ENCODE measurements at regions not wholly inside any gene's neighbourhood (a gene's known extent, or its start where the extent isn't known, plus 50 kb on each side); places are given as distances from the start of the nearest gene placed in this dataset.

GRCh38 chr4:141427726-141428296, 207.1 kb downstream of the ZNF330 start:
- Histone ChIP-seq H3K27ac (ENCODE audit: low read depth, low read length, poor library complexity, severe bottlenecking) (no peak overlapping the region), H3K36me3 (ENCODE audit: insufficient read depth, low read length, poor library complexity, severe bottlenecking) (no peaks in the 10 kb centered on the region), H3K4me1 (ENCODE audit: insufficient read depth, low read length, poor library complexity, severe bottlenecking) (no peaks in the 10 kb centered on the region), H3K9me3 (ENCODE audit: low read depth, low read length, poor library complexity, severe bottlenecking) (no peaks in the 10 kb centered on the region), H3K4me3 (ENCODE audit: low read depth, low read length, poor library complexity, severe bottlenecking) (no peak overlapping the region), H3K27me3 (replicated peaks; ENCODE audit: insufficient read depth, low read depth, low read length, poor library complexity) (no peaks in the 10 kb centered on the region)
- POLR2A ChIA-PET (ENCODE audit: low non-redundant PET): no interaction called here
- DNase-seq (ENCODE audit: low spot score): no peak
- no TSS peak for BruUV-seq (replicated peaks)
- TF ChIP-seq EZH2 (IDR thresholded peaks at IDR 0.05; ENCODE audit: borderline replicate concordance, low read depth, low read length, poor library complexity, severe bottlenecking): no peak
- no peak for TF ChIP-seq CTCF (conservative IDR thresholded peaks at IDR 0.05; ENCODE audit: low read depth, low read length)
- intact Hi-C loops (cut with micrococcal nuclease; ENCODE audit: unreplicated experiment): no loop called here
- CTCF ChIA-PET: no interaction called here

GRCh38 chr4:141429933-141430332, 206.4 kb upstream of the IL15 start:
- no TSS peak for BruUV-seq (replicated peaks)
- POLR2A ChIA-PET (ENCODE audit: low non-redundant PET): interaction anchor here (1.0 kb wide), 1 partner anchor 1759 kb away, joined by 7 read pairs; no protein-coding TSS in a partner anchor
- TF ChIP-seq EZH2 (IDR thresholded peaks at IDR 0.05; ENCODE audit: borderline replicate concordance, low read depth, low read length, poor library complexity, severe bottlenecking) (no peak), CTCF (conservative IDR thresholded peaks at IDR 0.05; ENCODE audit: low read depth, low read length) (no peak)
- no peaks in the 10 kb centered on the region for H3K9me3 ChIP-seq (ENCODE audit: low read depth, low read length, poor library complexity, severe bottlenecking)
- no peak for DNase-seq (ENCODE audit: low spot score)
- H3K4me3 ChIP-seq (ENCODE audit: low read depth, low read length, poor library complexity, severe bottlenecking): no peak overlapping the region
- CTCF ChIA-PET: no interaction called here
- no peak overlapping the region for H3K27ac ChIP-seq (ENCODE audit: low read depth, low read length, poor library complexity, severe bottlenecking)
- no peaks in the 10 kb centered on the region for H3K4me1 ChIP-seq (ENCODE audit: insufficient read depth, low read length, poor library complexity, severe bottlenecking)
- no peaks in the 10 kb centered on the region for H3K27me3 ChIP-seq (replicated peaks; ENCODE audit: insufficient read depth, low read depth, low read length, poor library complexity)
- H3K36me3 ChIP-seq (ENCODE audit: insufficient read depth, low read length, poor library complexity, severe bottlenecking): no peaks in the 10 kb centered on the region
- intact Hi-C loops (cut with micrococcal nuclease; ENCODE audit: unreplicated experiment): no loop called here

GRCh38 chr4:141430686-141431085, 205.7 kb upstream of the IL15 start:
- BruUV-seq (replicated peaks): no TSS peak
- H3K27ac ChIP-seq (ENCODE audit: low read depth, low read length, poor library complexity, severe bottlenecking): no peak overlapping the region
- POLR2A ChIA-PET (ENCODE audit: low non-redundant PET): no interaction called here

More at GRCh38 chr4:141430686-141431085, 205.7 kb upstream of the IL15 start:
- CTCF ChIA-PET: no interaction called here
- no peaks in the 10 kb centered on the region for H3K27me3 ChIP-seq (replicated peaks; ENCODE audit: insufficient read depth, low read depth, low read length, poor library complexity)
- H3K36me3 ChIP-seq (ENCODE audit: insufficient read depth, low read length, poor library complexity, severe bottlenecking): no peaks in the 10 kb centered on the region
- no peak for DNase-seq (ENCODE audit: low spot score)
- no peak overlapping the region for H3K4me3 ChIP-seq (ENCODE audit: low read depth, low read length, poor library complexity, severe bottlenecking)
- no peaks in the 10 kb centered on the region for H3K9me3 ChIP-seq (ENCODE audit: low read depth, low read length, poor library complexity, severe bottlenecking)
- intact Hi-C loops (cut with micrococcal nuclease; ENCODE audit: unreplicated experiment): no loop called here
- H3K4me1 ChIP-seq (ENCODE audit: insufficient read depth, low read length, poor library complexity, severe bottlenecking): no peaks in the 10 kb centered on the region
- TF ChIP-seq EZH2 (IDR thresholded peaks at IDR 0.05; ENCODE audit: borderline replicate concordance, low read depth, low read length, poor library complexity, severe bottlenecking): no peak
- TF ChIP-seq CTCF (conservative IDR thresholded peaks at IDR 0.05; ENCODE audit: low read depth, low read length): no peak

Measured in A673 (cell line).